AG09309 (cell line): ENCODE measurements at regions not wholly inside any gene's neighbourhood (a gene's known extent, or its start where the extent isn't known, plus 50 kb on each side); places are given as distances from the start of the nearest gene placed in this dataset.
"Not testable (repeated sequence)": the region's sequence is repeated elsewhere in the genome, so short reads cannot be mapped to it uniquely, and the experiment has no call there.

Source experiments
- DNase-seq: peaks from one replicate; pipeline ENCODE4 v3.0.0-alpha.2; 2010; ENCODE audit warnings: low read depth
- H3K4me3 ChIP-seq: 2 replicates; pipeline ENCODE4 v1.5.1; 2011; ENCODE audit warnings: mild to moderate bottlenecking, low read depth, low read length, moderate library complexity; ENCODE audit not compliant: control insufficient read depth
- TF ChIP-seq, protein P1 (sequence below): IDR thresholded peaks from 2 replicates; pipeline ENCODE4 v1.5.1; 2011; ENCODE audit warnings: mild to moderate bottlenecking, low read depth, low read length, inconsistent platforms; ENCODE audit not compliant: insufficient read depth, control insufficient read depth; ENCODE audit errors: missing control alignments

- H3K4me3 ChIP-seq, result no peak overlapping the region
- DNase-seq, result no peak
- TF ChIP-seq, protein P1, sequence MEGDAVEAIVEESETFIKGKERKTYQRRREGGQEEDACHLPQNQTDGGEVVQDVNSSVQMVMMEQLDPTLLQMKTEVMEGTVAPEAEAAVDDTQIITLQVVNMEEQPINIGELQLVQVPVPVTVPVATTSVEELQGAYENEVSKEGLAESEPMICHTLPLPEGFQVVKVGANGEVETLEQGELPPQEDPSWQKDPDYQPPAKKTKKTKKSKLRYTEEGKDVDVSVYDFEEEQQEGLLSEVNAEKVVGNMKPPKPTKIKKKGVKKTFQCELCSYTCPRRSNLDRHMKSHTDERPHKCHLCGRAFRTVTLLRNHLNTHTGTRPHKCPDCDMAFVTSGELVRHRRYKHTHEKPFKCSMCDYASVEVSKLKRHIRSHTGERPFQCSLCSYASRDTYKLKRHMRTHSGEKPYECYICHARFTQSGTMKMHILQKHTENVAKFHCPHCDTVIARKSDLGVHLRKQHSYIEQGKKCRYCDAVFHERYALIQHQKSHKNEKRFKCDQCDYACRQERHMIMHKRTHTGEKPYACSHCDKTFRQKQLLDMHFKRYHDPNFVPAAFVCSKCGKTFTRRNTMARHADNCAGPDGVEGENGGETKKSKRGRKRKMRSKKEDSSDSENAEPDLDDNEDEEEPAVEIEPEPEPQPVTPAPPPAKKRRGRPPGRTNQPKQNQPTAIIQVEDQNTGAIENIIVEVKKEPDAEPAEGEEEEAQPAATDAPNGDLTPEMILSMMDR, result no peak
These were observed 129.7 kb downstream of the RTP5 start for GRCh38 chr2:241999184-241999583.

DNA sequence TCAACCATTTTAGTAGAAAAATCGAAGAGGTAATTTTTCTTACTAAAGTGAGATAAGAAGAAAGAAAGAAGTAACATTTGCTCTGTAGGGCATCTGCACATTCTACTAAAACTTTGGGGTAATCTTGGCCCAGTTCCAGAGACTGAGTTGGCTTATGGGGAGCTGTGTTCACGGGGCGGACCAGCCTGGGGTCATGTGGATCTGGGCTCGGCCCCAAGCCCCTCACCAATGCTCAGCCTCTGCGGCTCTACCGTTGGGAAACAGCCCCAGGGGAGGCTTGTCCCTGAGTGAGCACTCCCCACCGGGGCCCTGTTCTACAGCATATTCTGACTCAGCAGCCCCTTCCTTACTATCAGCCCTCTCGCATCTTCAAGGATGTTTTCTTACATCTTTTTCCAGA, 132.3 kb downstream of the RTP5 start:
- TF ChIP-seq, protein P1, result no peak
- DNase-seq, result no peak
- no peak overlapping the region for H3K4me3 ChIP-seq

DNA sequence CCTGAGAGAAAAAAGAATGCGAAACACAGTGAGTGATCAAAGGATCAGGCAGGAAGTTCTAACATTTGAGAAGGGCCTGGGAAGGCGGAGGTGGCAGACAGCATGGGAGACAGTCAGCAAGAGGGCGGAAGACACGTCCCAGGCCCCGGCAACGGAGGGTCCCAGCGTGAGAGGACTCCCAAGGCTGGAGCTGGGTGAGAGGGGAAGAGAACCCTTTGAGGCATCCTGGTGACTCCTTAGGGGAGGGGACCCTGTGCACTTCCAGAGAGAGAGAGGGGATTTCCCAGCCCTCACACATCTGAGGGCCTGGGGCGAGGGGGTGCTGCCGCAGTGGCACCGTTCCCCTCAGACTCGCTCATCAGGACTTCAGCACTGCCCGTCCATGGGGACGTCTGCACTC, 133.4 kb downstream of the RTP5 start:
- no peak for DNase-seq
- TF ChIP-seq, protein P1, result no peak
- no peak overlapping the region for H3K4me3 ChIP-seq

DNA sequence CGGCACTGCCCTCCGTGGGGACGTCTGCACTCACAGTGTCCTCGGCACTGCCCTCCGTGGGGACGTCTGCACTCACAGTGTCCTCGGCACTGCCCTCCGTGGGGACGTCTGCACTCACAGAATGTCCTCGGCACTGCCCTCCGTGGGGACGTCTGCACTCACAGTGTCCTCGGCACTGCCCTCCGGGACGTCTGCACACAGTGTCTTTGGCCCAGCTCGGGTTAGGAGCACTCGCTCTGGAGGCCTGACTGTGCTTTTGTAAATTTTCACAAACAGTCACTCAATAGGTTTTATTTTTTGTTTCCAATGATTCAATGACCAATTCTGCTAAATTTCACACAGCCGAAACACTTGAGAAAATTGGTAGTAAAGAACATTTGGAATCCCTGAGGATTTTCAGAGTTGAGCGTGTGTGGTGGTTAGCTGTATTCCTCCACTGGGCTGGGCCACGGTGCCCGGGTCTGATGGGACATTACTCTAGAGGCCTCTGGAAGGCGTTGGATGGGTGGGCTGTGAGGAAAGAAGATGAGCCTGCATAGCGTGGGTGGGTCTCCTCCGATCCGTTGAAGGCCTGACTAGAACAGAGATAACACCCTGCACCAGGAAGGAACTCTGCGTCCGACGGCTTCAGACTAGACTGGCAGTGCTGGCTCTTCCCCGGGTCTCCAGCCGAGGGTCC, 134.8 kb downstream of the RTP5 start:
- H3K4me3 ChIP-seq, result no peak overlapping the region
- DNase-seq, result no peak
- TF ChIP-seq, protein P1, result no peak

DNA sequence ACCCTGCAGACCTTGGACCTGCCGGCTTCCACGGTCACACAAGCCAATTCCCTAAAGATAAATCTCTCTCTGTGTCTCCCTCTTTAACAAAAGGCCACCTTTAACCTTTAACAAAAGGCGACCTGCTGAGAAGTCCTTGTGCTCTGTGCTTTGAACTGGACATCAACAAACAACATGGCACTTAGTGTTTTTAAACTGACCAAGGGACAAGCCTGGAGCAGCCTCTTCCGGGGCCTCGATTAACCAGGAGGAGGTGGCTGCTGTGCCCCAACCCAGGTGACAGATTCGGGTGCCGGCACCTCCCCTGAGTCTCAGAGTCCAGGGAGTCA, 135.3 kb downstream of the RTP5 start:
- TF ChIP-seq, protein P1, result no peak
- no peak overlapping the region for H3K4me3 ChIP-seq
- DNase-seq, result no peak

- DNase-seq, H3K4me3 ChIP-seq: not testable (repeated sequence)
These were observed 136.6 kb downstream of the RTP5 start for GRCh38 chr2:242006091-242006634.

DNA sequence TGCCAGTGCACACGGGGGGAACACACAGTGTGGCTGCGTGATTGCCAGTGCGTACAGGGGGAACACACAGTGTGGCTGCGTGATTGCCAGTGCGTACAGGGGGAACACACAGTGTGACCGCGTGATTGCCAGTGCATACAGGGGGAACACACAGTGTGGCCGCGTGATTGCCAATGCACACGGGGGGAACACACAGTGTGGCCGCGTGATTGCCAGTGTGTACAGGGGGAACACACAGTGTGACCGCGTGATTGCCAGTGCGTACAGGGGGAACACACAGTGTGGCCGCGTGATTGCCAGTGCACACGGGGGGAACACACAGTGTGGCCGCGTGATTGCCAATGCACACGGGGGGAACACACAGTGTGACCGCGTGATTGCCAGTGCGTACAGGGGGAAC, 139.4 kb downstream of the RTP5 start:
- H3K4me3 ChIP-seq, DNase-seq: not testable (repeated sequence)

GRCh38 chr2:242009846-242010245, 140.3 kb downstream of the RTP5 start:
- H3K4me3 ChIP-seq, DNase-seq: not testable (repeated sequence)

- not testable (repeated sequence) for DNase-seq
These were observed 141.0 kb downstream of the RTP5 start for GRCh38 chr2:242010252-242011166.

More at GRCh38 chr2:242010252-242011166, 141.0 kb downstream of the RTP5 start:
- not testable (repeated sequence) for H3K4me3 ChIP-seq
